Psoas muscle (tissue), 7 donors: ENCODE measurements at regions not wholly inside any gene's neighbourhood (a gene's known extent, or its start where the extent isn't known, plus 50 kb on each side); places are given as distances from the start of the nearest gene placed in this dataset.

Source experiments
- ATAC-seq, 4 donors: fragments of 200-7000 bp; cut with Tn5 transposase; one replicate each; pipeline ENCODE4 v1.9.1; 2020; ENCODE audit warnings: moderate library complexity in 3 of 4, mild to moderate bottlenecking in 2 of 4
- DNase-seq, 2 donors: peaks; one replicate each; pipeline ENCODE4 v3.0.0-alpha.2; 2020
- H3K27ac ChIP-seq: fragments of 200-600 bp; one replicate; pipeline ENCODE4 v1.8.0; 2022
- H3K27me3 ChIP-seq, 3 donors: fragments of 200-600 bp in 1 of 3; one replicate each; pipeline versions ENCODE4 v1.6.1 to v1.8.0; 2013 to 2022; ENCODE audit warnings: low read length in 2 of 3, mild to moderate bottlenecking in 2 of 3, moderate library complexity in 1 of 3; ENCODE audit not compliant: insufficient read depth in 3 of 3
- H3K36me3 ChIP-seq, 2 donors: fragments of 200-600 bp in 1 of 2; one replicate each; pipeline versions ENCODE4 v1.6.1 to v1.8.0; 2013 to 2022; ENCODE audit warnings: low read depth in 1 of 2, mild to moderate bottlenecking in 1 of 2, moderate library complexity in 1 of 2; ENCODE audit not compliant: insufficient read depth in 1 of 2
- H3K4me1 ChIP-seq: fragments of 200-600 bp; one replicate; pipeline ENCODE4 v1.8.0; 2022
- H3K4me3 ChIP-seq: fragments of 200-600 bp; one replicate; pipeline ENCODE4 v1.8.0; 2022; ENCODE audit warnings: mild to moderate bottlenecking
- H3K9me3 ChIP-seq: fragments of 200-600 bp; one replicate; pipeline ENCODE4 v1.8.0; 2022
- CTCF ChIP-seq: fragments of 200-600 bp; IDR thresholded peaks from one replicate; pipeline ENCODE4 v1.8.0; 2022; ENCODE audit warnings: antibody characterized with exemption
- WGBS, 3 donors: extraction: QIAGEN DNeasy Blood & Tissue Kit; methylation state at CpG; one replicate each; pipeline versions ENCODE4 v1.1.6 to v1.1.7; 2013; 5-methylcytosine and 5-hydroxymethylcytosine counted together
- intact Hi-C, 2 donors: fragments of 100-400 bp; cut with DNase I; formaldehyde crosslinking; loops; one replicate each; pipeline versions ENCODE4 v1.11.0 to v1.14.2; 2022
- donor health status: healthy with polysubstance abuse.
- donor health status: DM: no; HTN: no; CAD: no; lungs with moderate emphysema.
- donor health status: Bipolar disorder and iron deficiency.
- donor health status: healthy.
- donor health status: DM: yes; HTN: yes; CAD: no.
- donor health status: DM: no; HTN: no; CAD: no.
- donor health status: DM: yes; HTN: yes; CAD: no.

GRCh38 chr2:181170256-181170655 lies 189.9 kb downstream of the UBE2E3 start:
- peaks cover 5% of the 10 kb centered on the region for H3K4me1 ChIP-seq
- no peaks in the 10 kb centered on the region for H3K9me3 ChIP-seq
- H3K27ac ChIP-seq = no peak overlapping the region
- WGBS, 3 donors = 82 to 87% (median 82%) methylated on average over 2 of the region's 2 CpGs
- H3K36me3 ChIP-seq = no peaks in the 10 kb centered on the region
- H3K27me3 ChIP-seq = no peaks in the 10 kb centered on the region
- no peak for TF ChIP-seq CTCF
- intact Hi-C loops = no loop called here
- H3K4me3 ChIP-seq = no peak overlapping the region
- ATAC-seq (no peak), DNase-seq (no peak)

- intact Hi-C loops = no loop called here
- DNase-seq (no peak), ATAC-seq (no peak)
- H3K4me3 ChIP-seq = no peak overlapping the region
- TF ChIP-seq CTCF = no peak
- peaks cover 5% of the 10 kb centered on the region for H3K4me1 ChIP-seq
- no peaks in the 10 kb centered on the region for H3K27me3 ChIP-seq
- 21 to 41% (median 31%) methylated on average over 3 of the region's 3 CpGs for WGBS, 3 donors
- no peaks in the 10 kb centered on the region for H3K9me3 ChIP-seq
- H3K27ac ChIP-seq = no peak overlapping the region
- no peaks in the 10 kb centered on the region for H3K36me3 ChIP-seq
Measured at GRCh38 chr2:181172676-181173075, 192.3 kb downstream of the UBE2E3 start.

GRCh38 chr2:181174611-181175580 lies 194.5 kb downstream of the UBE2E3 start:
- Histone ChIP-seq H3K36me3 (no peaks in the 10 kb centered on the region), H3K27ac (no peak overlapping the region), H3K4me3 (no peak overlapping the region), H3K9me3 (no peaks in the 10 kb centered on the region), H3K27me3 (no peaks in the 10 kb centered on the region), H3K4me1 (peaks cover 5% of the 10 kb centered on the region)
- DNase-seq (no peak), ATAC-seq (no peak)
- intact Hi-C loops = no loop called here
- TF ChIP-seq CTCF = no peak
- 15 to 25% (median 22%) methylated on average over 5 of the region's 5 CpGs for WGBS, 3 donors

- Histone ChIP-seq H3K36me3 (no peaks in the 10 kb centered on the region), H3K4me3 (no peak overlapping the region), H3K4me1 (peaks cover 5% of the 10 kb centered on the region), H3K27me3 (no peaks in the 10 kb centered on the region), H3K27ac (no peak overlapping the region), H3K9me3 (no peaks in the 10 kb centered on the region)
- ATAC-seq (no peak), DNase-seq (no peak)
- 78 to 87% (median 81%) methylated on average over 1 of the region's 1 CpG for WGBS, 3 donors
- TF ChIP-seq CTCF = no peak
- intact Hi-C loops = no loop called here
Measured at GRCh38 chr2:181176540-181176939, 196.1 kb downstream of the UBE2E3 start.
